ENCODE measurements at regions not wholly inside any gene's neighbourhood (a gene's known extent, or its start where the extent isn't known, plus 50 kb on each side); places are given as distances from the start of the nearest gene placed in this dataset.
"Not testable (repeated sequence)": the region's sequence is repeated elsewhere in the genome, so short reads cannot be mapped to it uniquely, and the experiment has no call there.

GRCh38 chr16:29146266-29146665, 161.4 kb downstream of the LAT start (continued):
- TF ChIP-seq ZBTB11 (CRISPR knock-in tag; IDR thresholded peaks at IDR 0.05): no peak
- TF ChIP-seq ATF7 (IDR thresholded peaks at IDR 0.05; ENCODE audit: low read depth): no peak
- TF ChIP-seq NR2C2 (IDR thresholded peaks at IDR 0.05; ENCODE audit: borderline replicate concordance, control insufficient read depth, insufficient read length, low read depth): no peak
- no peak for TF ChIP-seq HSF1 (IDR thresholded peaks at IDR 0.05; ENCODE audit: low read depth, low read length)
- TF ChIP-seq KDM1A (IDR thresholded peaks at IDR 0.05; ENCODE audit: borderline replicate concordance): no peak
- TF ChIP-seq FOS (IDR thresholded peaks at IDR 0.05; ENCODE audit: borderline replicate concordance, extremely low read depth, insufficient read length): no peak
- TF ChIP-seq ZBED1 (IDR thresholded peaks at IDR 0.05; ENCODE audit: borderline replicate concordance): no peak
- no peak for TF ChIP-seq BHLHE40 (IDR thresholded peaks at IDR 0.05; ENCODE audit: borderline replicate concordance in 1 of 2, low read depth in 2 of 2, low read length in 1 of 2)
- TF ChIP-seq ZNF217 (IDR thresholded peaks at IDR 0.05): no peak

DNA sequence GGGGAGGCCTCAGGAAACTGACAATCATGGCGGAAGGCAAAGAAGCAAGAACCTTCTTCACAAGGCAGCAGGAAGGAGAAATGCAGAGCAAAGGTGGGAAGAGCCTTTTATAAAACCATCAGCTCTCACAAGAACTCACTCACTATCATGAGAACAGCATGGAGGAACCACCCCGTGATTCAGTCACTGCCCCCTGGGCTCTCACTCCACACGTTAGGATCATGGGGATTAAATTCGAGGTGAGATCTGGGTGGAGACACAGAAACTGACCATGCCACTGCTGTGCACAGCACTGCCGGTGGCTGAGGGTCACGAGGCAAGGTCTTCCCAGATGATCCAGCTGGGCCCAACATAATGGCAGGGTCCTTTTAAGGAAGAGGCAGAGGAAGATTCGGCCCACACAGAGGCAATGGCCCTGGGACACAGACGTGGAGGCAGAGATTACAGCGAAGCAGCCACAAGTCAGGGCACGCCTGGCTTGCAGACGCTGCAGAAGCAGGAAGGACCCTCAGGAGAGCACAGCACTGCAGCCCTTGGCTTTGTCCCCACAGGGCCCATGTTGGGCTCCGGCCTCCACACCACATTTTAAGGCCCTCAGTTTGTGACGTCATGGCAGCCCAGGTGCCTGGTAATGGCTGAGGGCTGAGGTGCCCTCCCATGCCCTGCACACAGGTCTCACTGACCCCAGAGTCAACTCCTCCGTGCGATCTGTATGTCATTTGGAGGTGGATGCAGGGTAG, 160.8 kb downstream of the LAT start:
- CTCF ChIA-PET; DNase-seq (ENCODE audit: low read depth, low spot score); intact Hi-C loops (cut with micrococcal nuclease; ENCODE audit: unreplicated experiment); H3K27ac ChIP-seq (ENCODE audit: control insufficient read depth, insufficient read depth); in situ Hi-C loops (cut with MboI); H3K79me2 ChIP-seq (ENCODE audit: control insufficient read depth, insufficient read depth, low read length); H3K4me3 ChIP-seq; H3K9me3 ChIP-seq (replicated peaks; ENCODE audit: control insufficient read depth, insufficient read depth, low read length); H3K9ac ChIP-seq (ENCODE audit: control insufficient read depth, insufficient read depth, low read length); RAD21 ChIA-PET (ENCODE audit: unreplicated experiment); FAIRE-seq; POLR2A ChIA-PET; ATAC-seq; H2AFZ ChIP-seq (ENCODE audit: control insufficient read depth, low read depth, low read length); H3K36me3 ChIP-seq (ENCODE audit: control insufficient read depth in 2 of 2, insufficient read depth in 2 of 2, low read length in 1 of 2); H3K4me1 ChIP-seq (ENCODE audit: control insufficient read depth, insufficient read depth, low read length); SMC1A ChIA-PET (ENCODE audit: uncharacterized antibody, unreplicated experiment); BruUV-seq (replicated peaks); H3K4me2 ChIP-seq (ENCODE audit: control insufficient read depth, insufficient read depth); H3K27me3 ChIP-seq (replicated peaks in 1 of 2; ENCODE audit: control insufficient read depth in 2 of 2, insufficient read depth in 2 of 2, low read length in 1 of 2); H4K20me1 ChIP-seq (ENCODE audit: control insufficient read depth, insufficient read depth): not testable (repeated sequence)
- 70% methylated on average over 15 of the region's 15 CpGs for WGBS (ENCODE audit: insufficient coverage, insufficient replicate concordance, low lambda C conversion rate, missing lambda C conversion rate)

DNA sequence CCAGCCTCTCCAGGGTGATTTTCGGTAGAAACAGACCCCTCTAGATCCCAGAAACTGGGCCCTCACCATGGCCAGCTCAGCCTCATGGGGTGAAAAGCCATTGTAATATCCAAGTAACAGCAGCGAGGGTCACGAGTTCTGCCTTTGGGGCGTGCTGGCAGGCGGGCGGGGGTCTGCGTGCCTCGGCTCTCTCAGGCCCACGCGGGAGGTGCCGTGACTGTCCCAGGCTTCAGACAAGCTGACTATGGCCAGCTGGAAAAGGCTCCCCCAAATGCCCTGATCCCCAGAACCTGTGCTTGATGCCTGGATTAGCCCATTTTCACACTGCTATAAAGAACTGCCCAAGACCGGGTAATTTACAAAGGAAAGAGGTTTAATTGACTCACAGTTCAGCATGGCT, 160.2 kb downstream of the LAT start:
- H3K9me3 ChIP-seq (replicated peaks; ENCODE audit: control insufficient read depth, insufficient read depth, low read length); in situ Hi-C loops (cut with MboI); H4K20me1 ChIP-seq (ENCODE audit: control insufficient read depth, insufficient read depth); CTCF ChIA-PET; H3K36me3 ChIP-seq (ENCODE audit: control insufficient read depth in 2 of 2, insufficient read depth in 2 of 2, low read length in 1 of 2); H3K27me3 ChIP-seq (replicated peaks in 1 of 2; ENCODE audit: control insufficient read depth in 2 of 2, insufficient read depth in 2 of 2, low read length in 1 of 2); RAD21 ChIA-PET (ENCODE audit: unreplicated experiment); H3K79me2 ChIP-seq (ENCODE audit: control insufficient read depth, insufficient read depth, low read length); FAIRE-seq; POLR2A ChIA-PET; H3K4me3 ChIP-seq; H3K4me1 ChIP-seq (ENCODE audit: control insufficient read depth, insufficient read depth, low read length); H3K27ac ChIP-seq (ENCODE audit: control insufficient read depth, insufficient read depth); intact Hi-C loops (cut with micrococcal nuclease; ENCODE audit: unreplicated experiment); BruUV-seq (replicated peaks); SMC1A ChIA-PET (ENCODE audit: uncharacterized antibody, unreplicated experiment); H2AFZ ChIP-seq (ENCODE audit: control insufficient read depth, low read depth, low read length); DNase-seq (ENCODE audit: low read depth, low spot score); H3K9ac ChIP-seq (ENCODE audit: control insufficient read depth, insufficient read depth, low read length); H3K4me2 ChIP-seq (ENCODE audit: control insufficient read depth, insufficient read depth); ATAC-seq: not testable (repeated sequence)
- WGBS (ENCODE audit: insufficient coverage, insufficient replicate concordance, low lambda C conversion rate, missing lambda C conversion rate): 89% methylated on average over 7 of the region's 12 CpGs

Data from GM12878 (cell line).